T-helper 1 cell treated with Interleukin-12 subunit alpha and Interleukin-12 subunit beta and Interleukin-4 antibody, amounts not matched to agents 30 μg/mL and 1 μg/mL, for 36 hours (primary cell): ENCODE measurements at regions not wholly inside any gene's neighbourhood (a gene's known extent, or its start where the extent isn't known, plus 50 kb on each side); places are given as distances from the start of the nearest gene placed in this dataset.

ENCODE experiments used
- H3K27ac Mint-ChIP-seq: one replicate; pipeline ENCODE4 v1.8.0; 2021; ENCODE audit warnings: mild to moderate bottlenecking, mixed read lengths
- H3K27me3 Mint-ChIP-seq: one replicate; pipeline ENCODE4 v1.8.0; 2021; ENCODE audit warnings: low read depth, mixed read lengths
- H3K36me3 Mint-ChIP-seq: one replicate; pipeline ENCODE4 v1.8.0; 2021; ENCODE audit warnings: low read depth, mixed read lengths
- H3K4me1 Mint-ChIP-seq: one replicate; pipeline ENCODE4 v1.8.0; 2021; ENCODE audit warnings: low read depth, mixed read lengths
- H3K4me3 Mint-ChIP-seq: one replicate; pipeline ENCODE4 v1.8.0; 2021; ENCODE audit warnings: mild to moderate bottlenecking, moderate library complexity, mixed read lengths
- H3K9me3 Mint-ChIP-seq: one replicate; pipeline ENCODE4 v1.8.0; 2021; ENCODE audit warnings: mixed read lengths

- Mint-ChIP-seq H3K4me3 (no peak overlapping the region), H3K36me3 (peaks cover 2% of the 10 kb centered on the region), H3K4me1 (peaks cover 68% of the 10 kb centered on the region), H3K9me3 (peaks cover 3% of the 10 kb centered on the region), H3K27ac (peak overlapping the region; percentile 6), H3K27me3 (peaks cover 68% of the 10 kb centered on the region)
These were observed 267.1 kb downstream of the RPLP1 start for GRCh38 chr15:69719527-69720240.

- Mint-ChIP-seq H3K4me3 (peak overlapping the region; percentile 66), H3K36me3 (peaks cover 2% of the 10 kb centered on the region), H3K27me3 (peaks cover 77% of the 10 kb centered on the region), H3K27ac (peak overlapping the region; percentile 74), H3K4me1 (peaks cover 64% of the 10 kb centered on the region), H3K9me3 (peaks cover 3% of the 10 kb centered on the region)
These were observed 267.9 kb downstream of the RPLP1 start for GRCh38 chr15:69720536-69720935.

GRCh38 chr15:69722924-69723323 is 270.3 kb downstream of the RPLP1 start:
- H3K4me3 Mint-ChIP-seq, result no peak overlapping the region

GRCh38 chr15:69723404-69724096 is 270.9 kb downstream of the RPLP1 start:
- Mint-ChIP-seq H3K4me3 (no peak overlapping the region), H3K27me3 (peaks cover 64% of the 10 kb centered on the region), H3K36me3 (peaks cover 2% of the 10 kb centered on the region), H3K9me3 (peaks cover 3% of the 10 kb centered on the region), H3K27ac (no peak overlapping the region), H3K4me1 (peaks cover 62% of the 10 kb centered on the region)

More at GRCh38 chr15:69722924-69723323, 270.3 kb downstream of the RPLP1 start:
- H3K9me3 Mint-ChIP-seq, result peaks cover 3% of the 10 kb centered on the region
- no peak overlapping the region for H3K27ac Mint-ChIP-seq
- peaks cover 66% of the 10 kb centered on the region for H3K27me3 Mint-ChIP-seq
- H3K4me1 Mint-ChIP-seq, result peaks cover 64% of the 10 kb centered on the region
- peaks cover 2% of the 10 kb centered on the region for H3K36me3 Mint-ChIP-seq

- Mint-ChIP-seq H3K4me1 (peaks cover 61% of the 10 kb centered on the region), H3K4me3 (no peak overlapping the region), H3K9me3 (peaks cover 3% of the 10 kb centered on the region), H3K27ac (no peak overlapping the region), H3K36me3 (peaks cover 2% of the 10 kb centered on the region), H3K27me3 (peaks cover 66% of the 10 kb centered on the region)
These were observed 271.7 kb downstream of the RPLP1 start for GRCh38 chr15:69724333-69724732.

GRCh38 chr15:69725275-69725674 is 272.7 kb downstream of the RPLP1 start:
- Mint-ChIP-seq H3K27me3 (peaks cover 57% of the 10 kb centered on the region), H3K36me3 (peaks cover 2% of the 10 kb centered on the region), H3K4me1 (peaks cover 57% of the 10 kb centered on the region), H3K9me3 (peaks cover 3% of the 10 kb centered on the region), H3K4me3 (no peak overlapping the region), H3K27ac (no peak overlapping the region)

- Mint-ChIP-seq H3K27ac (no peak overlapping the region), H3K4me1 (peaks cover 52% of the 10 kb centered on the region), H3K27me3 (peaks cover 50% of the 10 kb centered on the region), H3K9me3 (no peaks in the 10 kb centered on the region), H3K4me3 (no peak overlapping the region), H3K36me3 (no peaks in the 10 kb centered on the region)
These were observed 273.3 kb downstream of the RPLP1 start for GRCh38 chr15:69725957-69726356.

- no peaks in the 10 kb centered on the region for H3K36me3 Mint-ChIP-seq
- H3K27ac Mint-ChIP-seq, result no peak overlapping the region
- peaks cover 42% of the 10 kb centered on the region for H3K27me3 Mint-ChIP-seq
- H3K9me3 Mint-ChIP-seq, result no peaks in the 10 kb centered on the region
- H3K4me3 Mint-ChIP-seq, result no peak overlapping the region
- H3K4me1 Mint-ChIP-seq, result peaks cover 47% of the 10 kb centered on the region
These were observed 274.7 kb downstream of the RPLP1 start for GRCh38 chr15:69727121-69727924.

- Mint-ChIP-seq H3K36me3 (peaks cover 1% of the 10 kb centered on the region), H3K9me3 (no peaks in the 10 kb centered on the region), H3K27ac (no peak overlapping the region), H3K27me3 (peaks cover 37% of the 10 kb centered on the region), H3K4me3 (no peak overlapping the region), H3K4me1 (peaks cover 40% of the 10 kb centered on the region)
These were observed 276.6 kb downstream of the RPLP1 start for GRCh38 chr15:69729167-69729748.

GRCh38 chr15:69730281-69731080 is 277.9 kb downstream of the RPLP1 start:
- H3K9me3 Mint-ChIP-seq, result no peaks in the 10 kb centered on the region
- no peak overlapping the region for H3K4me3 Mint-ChIP-seq
- no peak overlapping the region for H3K27ac Mint-ChIP-seq
- H3K4me1 Mint-ChIP-seq, result peaks cover 32% of the 10 kb centered on the region
- peaks cover 29% of the 10 kb centered on the region for H3K27me3 Mint-ChIP-seq
- H3K36me3 Mint-ChIP-seq, result peaks cover 1% of the 10 kb centered on the region

GRCh38 chr15:69731081-69731330 is 278.4 kb downstream of the RPLP1 start:
- Mint-ChIP-seq H3K27ac (no peak overlapping the region), H3K4me3 (no peak overlapping the region), H3K27me3 (peaks cover 28% of the 10 kb centered on the region), H3K4me1 (peaks cover 32% of the 10 kb centered on the region), H3K36me3 (peaks cover 1% of the 10 kb centered on the region), H3K9me3 (no peaks in the 10 kb centered on the region)

GRCh38 chr15:69731581-69731980 is 279.0 kb downstream of the RPLP1 start:
- peaks cover under 1% of the 10 kb centered on the region for H3K9me3 Mint-ChIP-seq
- no peak overlapping the region for H3K27ac Mint-ChIP-seq
- H3K36me3 Mint-ChIP-seq, result peaks cover 1% of the 10 kb centered on the region
- H3K4me3 Mint-ChIP-seq, result no peak overlapping the region
- H3K27me3 Mint-ChIP-seq, result peaks cover 32% of the 10 kb centered on the region
- H3K4me1 Mint-ChIP-seq, result peaks cover 26% of the 10 kb centered on the region

- H3K36me3 Mint-ChIP-seq, result peaks cover 3% of the 10 kb centered on the region
- H3K27me3 Mint-ChIP-seq, result peaks cover 38% of the 10 kb centered on the region
- H3K4me3 Mint-ChIP-seq, result no peak overlapping the region
- H3K4me1 Mint-ChIP-seq, result peaks cover 23% of the 10 kb centered on the region
- no peak overlapping the region for H3K27ac Mint-ChIP-seq
- H3K9me3 Mint-ChIP-seq, result peaks cover 6% of the 10 kb centered on the region
These were observed 279.5 kb downstream of the RPLP1 start for GRCh38 chr15:69732133-69732532.

- no peak overlapping the region for H3K27ac Mint-ChIP-seq
These were observed 282.1 kb downstream of the RPLP1 start for GRCh38 chr15:69734699-69735098.

More at GRCh38 chr15:69734699-69735098, 282.1 kb downstream of the RPLP1 start:
- H3K4me3 Mint-ChIP-seq, result no peak overlapping the region
- peaks cover 50% of the 10 kb centered on the region for H3K27me3 Mint-ChIP-seq
- peaks cover 7% of the 10 kb centered on the region for H3K36me3 Mint-ChIP-seq
- peaks cover 12% of the 10 kb centered on the region for H3K9me3 Mint-ChIP-seq
- H3K4me1 Mint-ChIP-seq, result peaks cover 13% of the 10 kb centered on the region
